Smooth muscle cell (in vitro differentiated cells): ENCODE measurements at regions not wholly inside any gene's neighbourhood (a gene's known extent, or its start where the extent isn't known, plus 50 kb on each side); places are given as distances from the start of the nearest gene placed in this dataset.

Experiments used
- DNase-seq: peaks from one replicate; lab custom pipeline; 2025; ENCODE audit not compliant: unreplicated experiment; lab: John Stamatoyannopoulos, UW
- H2AFZ ChIP-seq: fragments of 200-600 bp; sonication (generic); 2 replicates; pipeline ENCODE4 v1.6.0; 2016; ENCODE audit warnings: antibody characterized with exemption, low read depth, mild to moderate bottlenecking
- H3F3A ChIP-seq: fragments of 200-600 bp; sonication (generic); 2 replicates; pipeline ENCODE4 v1.6.0; 2017; ENCODE audit warnings: antibody characterized with exemption, low read depth
- H3K27ac ChIP-seq: fragments of 200-600 bp; sonication (generic); 2 replicates; pipeline ENCODE4 v1.5.1; 2016; ENCODE audit warnings: low read depth, mild to moderate bottlenecking
- H3K27me3 ChIP-seq: fragments of 200-600 bp; sonication (generic); 2 replicates; pipeline ENCODE4 v1.6.1; 2016; ENCODE audit warnings: low read depth, mild to moderate bottlenecking
- H3K36me3 ChIP-seq: fragments of 200-600 bp; sonication (generic); 2 replicates; pipeline ENCODE4 v1.5.1; 2016; ENCODE audit warnings: low read depth
- H3K4me1 ChIP-seq: fragments of 200-600 bp; sonication (generic); 2 replicates; pipeline ENCODE4 v1.5.1; 2016; ENCODE audit warnings: low read depth
- H3K4me2 ChIP-seq: fragments of 200-600 bp; sonication (generic); 2 replicates; pipeline ENCODE4 v1.6.0; 2016; ENCODE audit warnings: mild to moderate bottlenecking
- H3K4me3 ChIP-seq: fragments of 200-600 bp; sonication (generic); 2 replicates; pipeline ENCODE4 v1.5.1; 2016; ENCODE audit warnings: mild to moderate bottlenecking
- H3K79me2 ChIP-seq: fragments of 200-600 bp; sonication (generic); 2 replicates; pipeline ENCODE4 v1.6.0; 2016; ENCODE audit warnings: low read depth, mild to moderate bottlenecking
- H3K9ac ChIP-seq: fragments of 200-600 bp; sonication (generic); 2 replicates; pipeline ENCODE4 v1.6.0; 2016; ENCODE audit warnings: low read depth
- H3K9me3 ChIP-seq: fragments of 200-600 bp; sonication (generic); replicated peaks from 2 replicates; pipeline ENCODE4 v1.5.1; 2016; ENCODE audit warnings: low read depth
- H4K20me1 ChIP-seq: fragments of 200-600 bp; sonication (generic); 2 replicates; pipeline ENCODE4 v1.6.0; 2016; ENCODE audit warnings: low read depth
- WGBS: methylation state at CpG from one replicate; pipeline ENCODE4 v1.1.7; 2016; ENCODE audit warnings: low lambda C conversion rate; 5-methylcytosine and 5-hydroxymethylcytosine counted together
- TF ChIP-seq, protein P1 (sequence below): fragments of 200-600 bp; sonication (generic); IDR thresholded peaks from 2 replicates; pipeline ENCODE4 v1.5.1; 2017; ENCODE audit warnings: borderline replicate concordance, mild to moderate bottlenecking, antibody characterized with exemption; ENCODE audit not compliant: insufficient read depth, poor library complexity, severe bottlenecking

DNA sequence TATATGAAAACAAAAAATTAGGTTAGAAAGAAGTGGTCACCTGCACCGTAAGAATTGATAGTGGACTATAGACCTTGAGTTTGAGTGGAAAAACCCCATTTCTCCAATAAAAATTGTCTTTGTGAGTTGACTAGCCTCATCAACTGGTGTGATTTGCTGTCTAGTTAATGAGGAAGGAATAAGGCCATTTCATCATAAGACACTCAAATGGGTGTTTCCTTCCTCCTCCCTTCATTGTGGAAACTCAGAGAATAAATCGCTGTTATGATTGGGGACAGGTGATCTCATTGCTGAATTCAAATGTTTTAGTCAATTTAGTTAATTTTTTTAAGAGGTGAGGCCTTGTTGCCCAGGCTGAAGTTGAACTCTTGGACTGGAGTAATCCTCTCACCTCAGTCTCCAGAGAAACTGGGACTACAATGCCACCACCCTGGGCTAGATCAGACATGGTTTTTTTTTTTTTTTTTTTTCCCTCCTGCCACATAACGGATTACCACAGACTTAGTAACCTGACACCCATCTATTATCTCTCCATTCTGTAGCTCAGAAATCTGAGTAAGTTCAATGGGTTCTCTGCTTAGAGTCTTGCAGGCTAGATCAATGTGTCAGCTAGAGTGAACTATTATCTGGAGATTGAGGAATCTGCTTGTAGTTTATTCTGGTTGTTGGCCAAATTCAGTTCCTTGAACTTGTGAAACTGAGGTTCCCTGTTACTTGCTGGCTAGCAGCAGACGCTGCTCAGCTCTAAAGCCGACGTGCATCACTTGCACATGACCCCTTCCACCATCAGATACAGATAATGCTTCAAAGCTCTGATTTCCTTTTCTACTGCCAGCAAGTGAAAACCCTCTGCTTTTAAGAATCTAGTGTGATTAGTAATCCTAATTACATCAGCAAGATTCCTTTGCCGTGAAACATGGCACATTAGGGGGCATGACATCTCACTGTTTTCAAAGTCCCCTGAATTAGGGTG lies 663.8 kb upstream of the CDH9 start:
- Histone ChIP-seq H3K4me3 (no peak overlapping the region), H3K79me2 (no peaks in the 10 kb centered on the region), H2AFZ (no peak overlapping the region), H3K27ac (peak overlapping the region; percentile 54), H3K4me1 (peaks cover 21% of the 10 kb centered on the region), H3K36me3 (no peaks in the 10 kb centered on the region), H4K20me1 (no peaks in the 10 kb centered on the region), H3F3A (peaks cover 13% of the 10 kb centered on the region), H3K9ac (no peak overlapping the region), H3K9me3 (no peaks in the 10 kb centered on the region), H3K27me3 (no peaks in the 10 kb centered on the region), H3K4me2 (peak overlapping the region; percentile 55)
- WGBS: 34% methylated on average over 7 of the region's 7 CpGs
- DNase-seq: no peak
- TF ChIP-seq, protein P1, sequence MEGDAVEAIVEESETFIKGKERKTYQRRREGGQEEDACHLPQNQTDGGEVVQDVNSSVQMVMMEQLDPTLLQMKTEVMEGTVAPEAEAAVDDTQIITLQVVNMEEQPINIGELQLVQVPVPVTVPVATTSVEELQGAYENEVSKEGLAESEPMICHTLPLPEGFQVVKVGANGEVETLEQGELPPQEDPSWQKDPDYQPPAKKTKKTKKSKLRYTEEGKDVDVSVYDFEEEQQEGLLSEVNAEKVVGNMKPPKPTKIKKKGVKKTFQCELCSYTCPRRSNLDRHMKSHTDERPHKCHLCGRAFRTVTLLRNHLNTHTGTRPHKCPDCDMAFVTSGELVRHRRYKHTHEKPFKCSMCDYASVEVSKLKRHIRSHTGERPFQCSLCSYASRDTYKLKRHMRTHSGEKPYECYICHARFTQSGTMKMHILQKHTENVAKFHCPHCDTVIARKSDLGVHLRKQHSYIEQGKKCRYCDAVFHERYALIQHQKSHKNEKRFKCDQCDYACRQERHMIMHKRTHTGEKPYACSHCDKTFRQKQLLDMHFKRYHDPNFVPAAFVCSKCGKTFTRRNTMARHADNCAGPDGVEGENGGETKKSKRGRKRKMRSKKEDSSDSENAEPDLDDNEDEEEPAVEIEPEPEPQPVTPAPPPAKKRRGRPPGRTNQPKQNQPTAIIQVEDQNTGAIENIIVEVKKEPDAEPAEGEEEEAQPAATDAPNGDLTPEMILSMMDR: no peak

DNA sequence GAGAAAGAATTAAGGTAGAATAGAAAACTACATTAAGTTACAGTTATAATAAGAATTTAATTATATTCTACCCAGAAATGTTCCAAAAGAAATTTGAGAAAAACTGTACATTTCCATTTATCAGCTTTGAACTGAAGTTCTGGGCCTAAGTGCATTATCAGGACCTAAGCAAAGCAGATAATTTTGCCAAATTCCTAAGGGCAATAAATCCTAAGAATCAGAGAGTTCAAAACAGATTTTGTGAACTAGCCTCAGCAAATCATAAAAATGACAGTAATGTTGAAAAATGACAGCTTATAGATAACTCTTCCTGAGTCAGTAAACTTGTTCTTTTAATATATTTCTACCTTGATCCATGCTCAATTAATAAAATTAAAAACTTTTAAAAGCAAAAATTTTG lies 662.1 kb upstream of the CDH9 start:
- Histone ChIP-seq H3K79me2 (no peaks in the 10 kb centered on the region), H3K4me3 (no peak overlapping the region), H2AFZ (no peak overlapping the region), H3K9me3 (no peaks in the 10 kb centered on the region), H3K4me1 (peaks cover 21% of the 10 kb centered on the region), H3K9ac (no peak overlapping the region), H3K36me3 (no peaks in the 10 kb centered on the region), H3K27me3 (no peaks in the 10 kb centered on the region), H3K4me2 (no peak overlapping the region), H4K20me1 (no peaks in the 10 kb centered on the region), H3F3A (peaks cover 13% of the 10 kb centered on the region), H3K27ac (no peak overlapping the region)
- TF ChIP-seq, protein P1: no peak
- DNase-seq: no peak

DNA sequence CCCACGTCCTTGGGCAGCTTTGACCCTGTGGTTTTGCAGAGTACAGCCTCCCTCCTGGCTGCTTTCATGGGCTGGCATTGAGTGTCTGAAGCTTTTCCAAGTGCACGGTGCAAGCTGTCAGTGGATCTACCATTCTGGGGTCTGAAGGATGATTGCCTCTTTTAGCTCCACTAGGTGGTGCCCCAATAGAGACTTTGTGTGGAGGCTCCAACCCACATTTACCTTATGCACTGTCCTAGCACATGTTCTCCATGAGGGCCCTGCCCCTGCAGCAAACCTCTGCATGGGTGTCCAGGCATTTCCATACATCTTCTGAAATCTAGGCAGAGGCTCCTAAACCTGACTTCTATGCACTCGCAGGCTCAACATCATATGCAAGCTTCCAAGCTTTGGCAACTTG lies 644.2 kb upstream of the CDH9 start:
- H3K36me3 ChIP-seq: no peaks in the 10 kb centered on the region
- WGBS: 76% methylated on average over 3 of the region's 3 CpGs
- TF ChIP-seq, protein P1: peak; percentile 9
- no peaks in the 10 kb centered on the region for H3K9me3 ChIP-seq
- H4K20me1 ChIP-seq: no peaks in the 10 kb centered on the region
- H3K9ac ChIP-seq: no peak overlapping the region
- no peaks in the 10 kb centered on the region for H3K27me3 ChIP-seq
- no peak overlapping the region for H2AFZ ChIP-seq
- H3K27ac ChIP-seq: no peak overlapping the region
- no peaks in the 10 kb centered on the region for H3K79me2 ChIP-seq
- H3K4me2 ChIP-seq: no peak overlapping the region
- no peak for DNase-seq
- no peaks in the 10 kb centered on the region for H3K4me1 ChIP-seq
- H3K4me3 ChIP-seq: no peak overlapping the region
- H3F3A ChIP-seq: no peaks in the 10 kb centered on the region

DNA sequence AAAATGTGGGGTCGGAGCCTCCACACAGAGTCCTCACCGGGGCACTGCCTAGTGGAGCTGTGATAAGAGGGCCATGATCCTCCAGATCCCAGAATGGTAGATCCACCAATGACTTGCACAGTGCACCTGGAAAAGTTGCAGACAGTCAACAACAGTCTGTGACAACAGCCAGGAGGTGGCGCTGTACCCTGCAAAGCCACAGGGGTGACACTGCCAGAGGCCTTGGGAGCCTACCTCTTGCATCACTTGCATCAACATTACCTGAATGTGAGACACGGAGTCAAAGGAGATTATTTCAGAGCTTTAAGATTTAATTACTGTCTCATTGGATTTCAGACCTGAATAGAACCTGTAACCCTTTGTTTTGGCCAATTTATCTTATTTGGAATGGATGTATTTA lies 614.1 kb upstream of the CDH9 start:
- 74% methylated on average over 4 of the region's 4 CpGs for WGBS

More for the DNA sequence above, 614.1 kb upstream of the CDH9 start:
- Histone ChIP-seq H3K9ac (no peak overlapping the region), H3K79me2 (no peaks in the 10 kb centered on the region), H2AFZ (no peak overlapping the region), H3K9me3 (no peaks in the 10 kb centered on the region), H3K27ac (no peak overlapping the region), H3K4me3 (no peak overlapping the region), H3K36me3 (no peaks in the 10 kb centered on the region), H3K4me2 (no peak overlapping the region), H3K27me3 (no peaks in the 10 kb centered on the region), H3F3A (no peaks in the 10 kb centered on the region), H4K20me1 (no peaks in the 10 kb centered on the region), H3K4me1 (no peaks in the 10 kb centered on the region)
- no peak for DNase-seq
- TF ChIP-seq, protein P1: peak; percentile 8
